HG03520 (cell line): ENCODE measurements at regions not wholly inside any gene's neighbourhood (a gene's known extent, or its start where the extent isn't known, plus 50 kb on each side); places are given as distances from the start of the nearest gene placed in this dataset.

ENCODE experiments used
- ATAC-seq: cut with Tn5 transposase; IDR thresholded peaks from one replicate; pipeline ENCODE4 v1.9.1; 2021; ENCODE audit warnings: mild to moderate bottlenecking, moderate library complexity; ENCODE audit not compliant: unreplicated experiment

- ATAC-seq, result no peak
These were observed 359.0 kb downstream of the SLCO4C1 start for GRCh38 chr5:101937041-101937440.

- ATAC-seq, result no peak
These were observed 361.0 kb downstream of the SLCO4C1 start for GRCh38 chr5:101935086-101935485.

- ATAC-seq, result no peak
These were observed 363.5 kb downstream of the SLCO4C1 start for GRCh38 chr5:101932599-101932998.

- ATAC-seq, result no peak
These were observed 366.5 kb downstream of the SLCO4C1 start for GRCh38 chr5:101929628-101930027.

GRCh38 chr5:101917166-101917565 is 378.9 kb downstream of the SLCO4C1 start:
- no peak for ATAC-seq

- no peak for ATAC-seq
These were observed 380.5 kb downstream of the SLCO4C1 start for GRCh38 chr5:101915554-101915953.

- no peak for ATAC-seq
These were observed 391.3 kb downstream of the SLCO4C1 start for GRCh38 chr5:101904736-101905135.

- ATAC-seq, result no peak
These were observed 398.2 kb downstream of the SLCO4C1 start for GRCh38 chr5:101897914-101898313.

- ATAC-seq, result no peak
These were observed 401.1 kb downstream of the SLCO4C1 start for GRCh38 chr5:101894985-101895384.

- no peak for ATAC-seq
These were observed 417.9 kb downstream of the SLCO4C1 start for GRCh38 chr5:101878190-101878589.

- no peak for ATAC-seq
These were observed 418.6 kb downstream of the SLCO4C1 start for GRCh38 chr5:101877451-101877850.

- ATAC-seq, result no peak
These were observed 429.6 kb downstream of the SLCO4C1 start for GRCh38 chr5:101866473-101866872.

- no peak for ATAC-seq
These were observed 435.5 kb downstream of the SLCO4C1 start for GRCh38 chr5:101860563-101860962.

GRCh38 chr5:101860145-101860544 is 435.9 kb downstream of the SLCO4C1 start:
- ATAC-seq, result no peak

GRCh38 chr5:101846496-101846895 is 449.6 kb downstream of the SLCO4C1 start:
- ATAC-seq, result no peak

GRCh38 chr5:101843055-101843454 is 453.0 kb downstream of the SLCO4C1 start:
- ATAC-seq, result no peak

- ATAC-seq, result no peak
These were observed 457.6 kb downstream of the SLCO4C1 start for GRCh38 chr5:101838435-101838834.

GRCh38 chr5:101829255-101829654 is 466.8 kb downstream of the SLCO4C1 start:
- no peak for ATAC-seq

- ATAC-seq, result no peak
These were observed 484.6 kb downstream of the SLCO4C1 start for GRCh38 chr5:101811466-101811865.

- no peak for ATAC-seq
These were observed 489.7 kb downstream of the SLCO4C1 start for GRCh38 chr5:101806410-101806809.

- ATAC-seq, result no peak
These were observed 499.7 kb downstream of the SLCO4C1 start for GRCh38 chr5:101796427-101796826.

- no peak for ATAC-seq
These were observed 507.3 kb downstream of the SLCO4C1 start for GRCh38 chr5:101788797-101789196.

- ATAC-seq, result no peak
These were observed 511.0 kb downstream of the SLCO4C1 start for GRCh38 chr5:101785090-101785489.
